HCT116 (cell line): ENCODE measurements at regions not wholly inside any gene's neighbourhood (a gene's known extent, or its start where the extent isn't known, plus 50 kb on each side); places are given as distances from the start of the nearest gene placed in this dataset.

Experiments
- ATAC-seq: fragments of 200-7000 bp; cut with Tn5 transposase; 2 replicates; pipeline ENCODE4 v1.9.1; 2020; ENCODE audit warnings: mild to moderate bottlenecking, moderate library complexity
- BruUV-seq: library from RNA; stranded (reverse); fragments of 400-500 nt; replicated peaks from 2 replicates; lab custom pipeline; 2021; lab: Mats Ljungman, UMichigan
- CTCF ChIA-PET: fragments of 300-600 bp; sonication (Branson Sonifier 250); formaldehyde crosslinking; loops from one replicate; lab custom pipeline; 2021; ENCODE audit warnings: antibody characterized with exemption; lab: Charles Lee
- POLR2A ChIA-PET: fragments of 300-600, 350-600 bp; sonication (Branson Sonifier 250); formaldehyde crosslinking; loops from one replicate; lab custom pipeline; 2021; ENCODE audit warnings: antibody characterized with exemption; lab: Charles Lee
- RAD21 ChIA-PET, 2 experiments: fragments of 300-600 bp; sonication (Branson Sonifier 250); formaldehyde crosslinking; loops; one replicate each; lab custom pipeline; 2023; ENCODE audit warnings: low total read pairs in 2 of 2; ENCODE audit not compliant: uncharacterized antibody in 2 of 2, unreplicated experiment in 2 of 2, low non-redundant PET in 1 of 2; lab: Charles Lee
- DNase-seq: peaks from one replicate; pipeline ENCODE4 v3.0.0-alpha.2; 2010; ENCODE audit warnings: low read depth, low spot score
- H2AFZ ChIP-seq: fragments of 200-600 bp; shearing (Covaris generic), sonication (generic); 2 replicates; pipeline ENCODE4 v1.6.1; 2017; ENCODE audit warnings: low read depth, mixed run types, mixed read lengths, antibody characterized with exemption, low read length; ENCODE audit not compliant: poor library complexity, severe bottlenecking
- H3K27ac ChIP-seq: 2 replicates; pipeline ENCODE4 v1.5.1; 2012; ENCODE audit warnings: low read depth, low read length
- H3K27me3 ChIP-seq: fragments of 200-600 bp; sonication (generic); 2 replicates; pipeline ENCODE4 v1.6.1; 2016; ENCODE audit warnings: mixed run types, low read length, mixed read lengths; ENCODE audit not compliant: insufficient read depth
- H3K36me3 ChIP-seq, 2 experiments: fragments of 200-500 bp in 1 of 2; fragments of 200-600 bp in 1 of 2; sonication (Bioruptor generic) in 1 of 2; sonication (generic) in 1 of 2; 2 replicates each; pipeline versions ENCODE4 v1.5.1 to v1.6.1; 2014 to 2016; ENCODE audit warnings: low read length in 2 of 2, inconsistent platforms in 1 of 2, mixed read lengths in 1 of 2, mixed run types in 1 of 2; ENCODE audit not compliant: insufficient read depth in 2 of 2, control insufficient read depth in 1 of 2
- H3K4me1 ChIP-seq, 2 experiments: fragments of 200-600 bp in 1 of 2; sonication (generic) in 1 of 2; 2 replicates each; pipeline versions ENCODE4 v1.5.1 to v1.6.1; 2012 to 2017; ENCODE audit warnings: low read length in 2 of 2, inconsistent platforms in 1 of 2, mild to moderate bottlenecking in 1 of 2, mixed read lengths in 1 of 2, mixed run types in 1 of 2, moderate library complexity in 1 of 2; ENCODE audit not compliant: insufficient read depth in 2 of 2, control insufficient read depth in 1 of 2
- H3K4me2 ChIP-seq: fragments of 200-600 bp; sonication (generic); 2 replicates; pipeline ENCODE4 v1.6.1; 2017; ENCODE audit warnings: mixed run types, low read length, mixed read lengths
- H3K4me3 ChIP-seq, 2 experiments: fragments of 200-600 bp in 1 of 2; sonication (generic) in 1 of 2; replicated peaks in 1 of 2; 2 replicates each; pipeline ENCODE4 v1.5.1; 2011 to 2016; ENCODE audit warnings: low read length in 2 of 2, control low read depth in 1 of 2, low read depth in 1 of 2, mild to moderate bottlenecking in 1 of 2, mixed read lengths in 1 of 2, mixed run types in 1 of 2
- H3K79me2 ChIP-seq: fragments of 200-600 bp; sonication (generic); 2 replicates; pipeline ENCODE4 v1.6.1; 2017; ENCODE audit warnings: mild to moderate bottlenecking, mixed run types, low read length, moderate library complexity, mixed read lengths; ENCODE audit not compliant: insufficient read depth
- H3K9ac ChIP-seq: fragments of 200-600 bp; sonication (generic); 2 replicates; pipeline ENCODE4 v1.6.1; 2016; ENCODE audit warnings: low read length, mixed read lengths
- H3K9me2 ChIP-seq: fragments of 200-600 bp; sonication (generic), shearing (Covaris generic); 2 replicates; pipeline ENCODE4 v1.6.1; 2017; ENCODE audit warnings: mixed run types, mild to moderate bottlenecking, moderate library complexity; ENCODE audit not compliant: insufficient read depth
- H3K9me3 ChIP-seq, 2 experiments: fragments of 200-500 bp in 1 of 2; fragments of 200-600 bp in 1 of 2; sonication (Bioruptor generic) in 1 of 2; sonication (generic) in 1 of 2; 2 replicates each; pipeline ENCODE4 v1.6.1; 2014 to 2017; ENCODE audit warnings: low read length in 2 of 2, mixed read lengths in 2 of 2, inconsistent platforms in 1 of 2, low read depth in 1 of 2, mild to moderate bottlenecking in 1 of 2, mixed run types in 1 of 2, moderate library complexity in 1 of 2; ENCODE audit not compliant: control insufficient read depth in 1 of 2, insufficient read depth in 1 of 2
- H4K20me1 ChIP-seq: fragments of 200-600 bp; sonication (generic), shearing (Covaris generic); 2 replicates; pipeline ENCODE4 v1.6.1; 2017; ENCODE audit warnings: mixed run types, mild to moderate bottlenecking, moderate library complexity; ENCODE audit not compliant: insufficient read depth
- ATF3 ChIP-seq: IDR thresholded peaks from 2 replicates; pipeline ENCODE4 v1.6.1; 2012
- CBX3 ChIP-seq: IDR thresholded peaks from 2 replicates; pipeline ENCODE4 v1.6.1; 2012; ENCODE audit warnings: low read depth
- EGR1 ChIP-seq: IDR thresholded peaks from 2 replicates; pipeline ENCODE4 v1.6.1; 2012; ENCODE audit warnings: low read depth
- EZH2 ChIP-seq: fragments of 200-600 bp; sonication (generic); IDR thresholded peaks from 2 replicates; pipeline ENCODE4 v1.6.1; 2017; ENCODE audit warnings: antibody characterized with exemption, mixed run types
- POLR2A ChIP-seq: IDR thresholded peaks from 2 replicates; pipeline ENCODE4 v1.7.0; 2011; ENCODE audit warnings: borderline replicate concordance; ENCODE audit not compliant: insufficient read depth, insufficient read length; ENCODE audit errors: extremely low read depth
- POLR2AphosphoS5 ChIP-seq: IDR thresholded peaks from 2 replicates; pipeline ENCODE4 v1.6.1; 2011; ENCODE audit warnings: mild to moderate bottlenecking, low read depth, low read length, moderate library complexity
- SIN3A ChIP-seq: IDR thresholded peaks from 2 replicates; pipeline ENCODE4 v1.6.1; 2012; ENCODE audit warnings: low read depth
- YY1 ChIP-seq: IDR thresholded peaks from 2 replicates; pipeline ENCODE4 v1.6.1; 2011; ENCODE audit warnings: low read length, low read depth, moderate library complexity, mild to moderate bottlenecking; ENCODE audit not compliant: insufficient replicate concordance; ENCODE audit errors: extremely low read depth
- ZFX ChIP-seq: fragments of 450-650 bp; IDR thresholded peaks from 2 replicates; pipeline ENCODE4 v1.6.1; 2017
- ZNF274 ChIP-seq: fragments of 200-500 bp; sonication (Bioruptor generic); IDR thresholded peaks from 2 replicates; pipeline ENCODE4 v1.6.1; 2014; ENCODE audit warnings: mild to moderate bottlenecking, low read depth, low read length, inconsistent platforms
- intact Hi-C: fragments of 100-400 bp; cut with micrococcal nuclease; formaldehyde crosslinking; loops from 2 replicates; pipeline ENCODE4 v1.10.0; 2022
- TF ChIP-seq, protein P1 (sequence below), 3 experiments: fragments of 200-600 bp in 1 of 3; sonication (generic) in 1 of 3; IDR thresholded peaks in 2 of 3; conservative IDR thresholded peaks in 1 of 3; 2 replicates each; pipeline ENCODE4 v1.5.1; 2012 to 2017; ENCODE audit warnings: low read depth in 2 of 3, low read length in 2 of 3, antibody characterized with exemption in 1 of 3, borderline replicate concordance in 1 of 3, control low read depth in 1 of 3, mild to moderate bottlenecking in 1 of 3, mixed read lengths in 1 of 3, mixed run types in 1 of 3, moderate library complexity in 1 of 3; ENCODE audit not compliant: insufficient read depth in 1 of 3

- H3K9me3 ChIP-seq: no peaks in the 10 kb centered on the region
- no TSS peak for BruUV-seq
- intact Hi-C loops: loop anchor here (10.0 kb wide), 1 partner anchor 213 kb away; no protein-coding TSS in a partner anchor
- TF ChIP-seq EZH2: no peak
- no peak for TF ChIP-seq SIN3A
- TF ChIP-seq ZNF274: no peak
- TF ChIP-seq ZFX: no peak
- TF ChIP-seq EGR1: no peak
- TF ChIP-seq CBX3: no peak
- no peak for TF ChIP-seq YY1
- TF ChIP-seq POLR2A: no peak
- TF ChIP-seq ATF3: no peak
- TF ChIP-seq, protein P1, sequence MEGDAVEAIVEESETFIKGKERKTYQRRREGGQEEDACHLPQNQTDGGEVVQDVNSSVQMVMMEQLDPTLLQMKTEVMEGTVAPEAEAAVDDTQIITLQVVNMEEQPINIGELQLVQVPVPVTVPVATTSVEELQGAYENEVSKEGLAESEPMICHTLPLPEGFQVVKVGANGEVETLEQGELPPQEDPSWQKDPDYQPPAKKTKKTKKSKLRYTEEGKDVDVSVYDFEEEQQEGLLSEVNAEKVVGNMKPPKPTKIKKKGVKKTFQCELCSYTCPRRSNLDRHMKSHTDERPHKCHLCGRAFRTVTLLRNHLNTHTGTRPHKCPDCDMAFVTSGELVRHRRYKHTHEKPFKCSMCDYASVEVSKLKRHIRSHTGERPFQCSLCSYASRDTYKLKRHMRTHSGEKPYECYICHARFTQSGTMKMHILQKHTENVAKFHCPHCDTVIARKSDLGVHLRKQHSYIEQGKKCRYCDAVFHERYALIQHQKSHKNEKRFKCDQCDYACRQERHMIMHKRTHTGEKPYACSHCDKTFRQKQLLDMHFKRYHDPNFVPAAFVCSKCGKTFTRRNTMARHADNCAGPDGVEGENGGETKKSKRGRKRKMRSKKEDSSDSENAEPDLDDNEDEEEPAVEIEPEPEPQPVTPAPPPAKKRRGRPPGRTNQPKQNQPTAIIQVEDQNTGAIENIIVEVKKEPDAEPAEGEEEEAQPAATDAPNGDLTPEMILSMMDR (IDR thresholded peaks at IDR 0.05 in 2 of 3, conservative IDR thresholded peaks at IDR 0.05 in 1 of 3; ENCODE audit: borderline replicate concordance in 1 of 3, insufficient read depth in 1 of 3, low read depth in 2 of 3, low read length in 2 of 3): no peak
- no peak for TF ChIP-seq POLR2AphosphoS5
- H3K4me3 ChIP-seq: no peak overlapping the region
- ChIA-PET RAD21 (no interaction called here), CTCF (no interaction called here), POLR2A (no interaction called here)
- no peak for ATAC-seq
- no peaks in the 10 kb centered on the region for H3K36me3 ChIP-seq
- no peaks in the 10 kb centered on the region for H3K79me2 ChIP-seq
- DNase-seq: no peak
- H3K27me3 ChIP-seq: no peaks in the 10 kb centered on the region
- no peaks in the 10 kb centered on the region for H3K9me2 ChIP-seq
- H3K4me1 ChIP-seq: no peaks in the 10 kb centered on the region
- H3K4me2 ChIP-seq: no peak overlapping the region
- no peak overlapping the region for H2AFZ ChIP-seq
- no peak overlapping the region for H3K9ac ChIP-seq
- no peak overlapping the region for H3K27ac ChIP-seq
- no peaks in the 10 kb centered on the region for H4K20me1 ChIP-seq
These were observed 547.2 kb downstream of the PLPP3 start for GRCh38 chr1:56032096-56032676.
